ENCODE measurements at regions not wholly inside any gene's neighbourhood (a gene's known extent, or its start where the extent isn't known, plus 50 kb on each side); places are given as distances from the start of the nearest gene placed in this dataset.
A peak's percentile ranks its signal among the peaks of the same experiment; 100 is the strongest.

DNA sequence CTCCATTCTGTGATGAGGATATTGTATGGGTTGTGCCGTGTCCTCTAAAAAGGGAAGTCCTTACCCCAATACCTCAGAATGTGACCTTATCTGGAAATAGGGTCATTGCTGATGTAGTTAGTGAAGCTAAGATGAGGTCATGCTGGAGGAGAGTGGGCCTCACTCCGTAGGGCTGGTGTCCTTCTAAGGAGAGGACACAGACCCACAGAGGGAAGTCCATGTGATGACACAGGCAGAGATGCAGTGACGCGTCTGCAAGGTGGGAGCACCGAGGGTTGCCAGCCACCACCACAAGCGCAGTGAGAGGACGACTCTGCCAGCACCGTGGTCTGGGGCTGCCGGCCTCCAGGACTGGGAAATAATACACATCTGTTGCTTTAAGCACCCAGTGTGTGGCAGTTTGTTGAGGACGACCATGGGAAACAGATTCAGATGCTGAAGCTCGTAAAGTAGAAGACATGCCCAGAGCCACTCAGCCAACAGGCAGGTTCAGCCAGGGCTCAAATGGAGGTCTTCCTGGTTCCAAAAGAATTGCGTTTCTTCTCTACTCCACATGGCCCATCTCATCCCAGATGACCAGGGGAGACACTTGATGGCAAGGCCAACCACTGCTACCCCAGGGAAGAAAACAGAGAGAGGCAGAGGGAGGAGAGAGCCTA is 59.2 kb upstream of the DUSP22 start:
- no peaks in the 10 kb centered on the region for H3K27me3 ChIP-seq (ENCODE audit: insufficient read depth, low read length)
- peaks cover 10% of the 10 kb centered on the region; the same call in 1 of the 2 replicates for H3K4me1 ChIP-seq (ENCODE audit: insufficient read depth, low read length)
- no peaks in the 10 kb centered on the region for H3K9me3 ChIP-seq (ENCODE audit: insufficient read depth, low read depth, low read length)

GRCh38 chr6:234706-235372 is 57.4 kb upstream of the DUSP22 start:
- no peak overlapping the region for H3K9ac ChIP-seq (ENCODE audit: low read depth, low read length)
- no peak overlapping the region for H3K27ac ChIP-seq (ENCODE audit: low read length)

More for the DNA sequence above, 59.2 kb upstream of the DUSP22 start:
- Histone ChIP-seq H3K27ac (ENCODE audit: low read length) (no peak overlapping the region), H3K9ac (ENCODE audit: low read depth, low read length) (no peak overlapping the region), H3K36me3 (ENCODE audit: insufficient read depth, low read depth, low read length) (no peaks in the 10 kb centered on the region), H3K4me3 (ENCODE audit: low read length) (no peak overlapping the region)

DNA sequence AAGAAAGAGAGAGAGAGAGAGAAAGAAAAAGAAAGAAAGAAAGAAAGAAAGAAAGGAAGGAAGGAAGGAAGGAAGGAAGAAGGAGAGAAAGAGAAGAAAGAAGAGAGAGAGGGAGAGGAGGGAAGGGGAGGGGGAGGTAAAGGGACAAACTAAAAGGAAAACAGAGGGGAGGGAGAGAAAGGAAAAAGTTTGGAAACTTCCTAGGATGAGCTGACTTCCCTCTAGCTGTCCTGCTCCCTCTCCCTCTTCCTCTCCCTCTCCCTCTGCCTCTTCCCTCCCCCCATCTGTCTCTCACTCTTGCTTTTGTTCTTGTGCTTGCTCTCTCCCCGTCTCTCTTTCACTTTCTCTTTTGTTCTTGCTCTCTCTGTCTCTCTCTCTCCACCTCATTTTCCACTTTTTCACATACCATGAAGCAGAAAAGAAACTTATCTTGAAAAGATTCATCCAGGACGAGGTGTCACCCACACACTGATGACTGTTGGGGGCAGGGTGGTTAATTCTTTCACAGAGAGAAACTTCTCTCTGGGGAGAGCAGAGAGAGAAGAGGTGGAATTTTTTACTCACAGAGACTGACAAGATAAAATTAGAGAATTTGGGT is 56.4 kb upstream of the DUSP22 start:
- H3K9me3 ChIP-seq (ENCODE audit: insufficient read depth, low read depth, low read length), result no peaks in the 10 kb centered on the region
- peak overlapping the region; percentile 33; the same call in 1 of the 2 replicates for H3K4me3 ChIP-seq (ENCODE audit: low read length)
- H3K4me1 ChIP-seq (ENCODE audit: insufficient read depth, low read length), result peaks cover 18% of the 10 kb centered on the region; the same call in 1 of the 2 replicates
- peak overlapping the region; percentile 40; the same call in 1 of the 2 replicates for H3K9ac ChIP-seq (ENCODE audit: low read depth, low read length)
- no peaks in the 10 kb centered on the region for H3K27me3 ChIP-seq (ENCODE audit: insufficient read depth, low read length)
- H3K27ac ChIP-seq (ENCODE audit: low read length), result no peak overlapping the region
- no peaks in the 10 kb centered on the region for H3K36me3 ChIP-seq (ENCODE audit: insufficient read depth, low read depth, low read length)

More at GRCh38 chr6:234706-235372, 57.4 kb upstream of the DUSP22 start:
- Histone ChIP-seq H3K4me1 (ENCODE audit: insufficient read depth, low read length) (peaks cover 11% of the 10 kb centered on the region; the same call in 1 of the 2 replicates), H3K36me3 (ENCODE audit: insufficient read depth, low read depth, low read length) (no peaks in the 10 kb centered on the region), H3K4me3 (ENCODE audit: low read length) (no peak overlapping the region), H3K27me3 (ENCODE audit: insufficient read depth, low read length) (no peaks in the 10 kb centered on the region), H3K9me3 (ENCODE audit: insufficient read depth, low read depth, low read length) (no peaks in the 10 kb centered on the region)

DNA sequence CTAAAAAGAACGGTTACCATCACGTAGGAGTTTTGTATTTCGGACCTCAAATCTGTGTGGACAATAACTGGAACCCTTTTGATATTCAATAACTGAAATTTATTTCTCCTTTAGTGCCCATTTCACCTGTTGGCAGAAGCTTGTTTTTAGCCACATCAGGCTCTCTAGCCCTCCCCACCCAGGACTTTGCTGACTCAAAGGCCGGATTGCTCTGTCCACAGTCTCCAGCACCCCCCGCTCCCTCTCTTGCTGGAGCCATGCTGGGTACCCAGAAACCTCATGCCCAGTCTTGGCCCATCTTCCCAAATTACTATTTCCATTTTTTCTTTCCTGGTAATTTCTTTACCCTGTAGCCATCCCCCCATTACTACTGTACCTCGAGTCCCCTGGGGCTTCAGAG is 55.8 kb upstream of the DUSP22 start:
- Histone ChIP-seq H3K27ac (ENCODE audit: low read length) (no peak overlapping the region), H3K4me3 (ENCODE audit: low read length) (no peak overlapping the region), H3K9ac (ENCODE audit: low read depth, low read length) (no peak overlapping the region; the same call in 1 of the 2 replicates)

DNA sequence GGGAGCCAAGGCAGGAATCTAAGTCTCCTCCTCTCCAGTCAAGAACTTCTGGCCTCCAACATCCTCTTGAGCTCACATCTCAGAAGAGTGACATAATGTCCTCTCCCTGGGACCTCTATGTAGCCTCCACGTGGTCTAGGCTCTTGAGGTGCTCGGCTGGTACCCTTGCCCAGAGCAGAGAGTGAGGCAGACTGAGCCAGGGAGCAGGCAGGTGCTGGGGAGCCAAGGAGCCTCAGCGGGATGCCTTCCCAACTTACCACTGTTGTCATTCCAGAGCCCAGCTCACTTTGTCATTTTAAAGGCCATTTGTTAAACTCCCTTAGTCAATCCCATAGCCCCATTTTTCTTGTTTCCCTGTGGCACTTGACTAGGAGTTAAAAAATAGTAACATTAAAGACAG is 52.1 kb upstream of the DUSP22 start:
- Histone ChIP-seq H3K36me3 (ENCODE audit: insufficient read depth, low read depth, low read length) (no peaks in the 10 kb centered on the region), H3K9me3 (ENCODE audit: insufficient read depth, low read depth, low read length) (no peaks in the 10 kb centered on the region), H3K9ac (ENCODE audit: low read depth, low read length) (no peak overlapping the region), H3K27ac (ENCODE audit: low read length) (no peak overlapping the region), H3K27me3 (ENCODE audit: insufficient read depth, low read length) (no peaks in the 10 kb centered on the region), H3K4me3 (ENCODE audit: low read length) (no peak overlapping the region), H3K4me1 (ENCODE audit: insufficient read depth, low read length) (peaks cover 18% of the 10 kb centered on the region; the same call in 1 of the 2 replicates)

More for the DNA sequence above, 55.8 kb upstream of the DUSP22 start:
- Histone ChIP-seq H3K4me1 (ENCODE audit: insufficient read depth, low read length) (peaks cover 18% of the 10 kb centered on the region; the same call in 1 of the 2 replicates), H3K27me3 (ENCODE audit: insufficient read depth, low read length) (no peaks in the 10 kb centered on the region), H3K9me3 (ENCODE audit: insufficient read depth, low read depth, low read length) (no peaks in the 10 kb centered on the region), H3K36me3 (ENCODE audit: insufficient read depth, low read depth, low read length) (no peaks in the 10 kb centered on the region)

DNA sequence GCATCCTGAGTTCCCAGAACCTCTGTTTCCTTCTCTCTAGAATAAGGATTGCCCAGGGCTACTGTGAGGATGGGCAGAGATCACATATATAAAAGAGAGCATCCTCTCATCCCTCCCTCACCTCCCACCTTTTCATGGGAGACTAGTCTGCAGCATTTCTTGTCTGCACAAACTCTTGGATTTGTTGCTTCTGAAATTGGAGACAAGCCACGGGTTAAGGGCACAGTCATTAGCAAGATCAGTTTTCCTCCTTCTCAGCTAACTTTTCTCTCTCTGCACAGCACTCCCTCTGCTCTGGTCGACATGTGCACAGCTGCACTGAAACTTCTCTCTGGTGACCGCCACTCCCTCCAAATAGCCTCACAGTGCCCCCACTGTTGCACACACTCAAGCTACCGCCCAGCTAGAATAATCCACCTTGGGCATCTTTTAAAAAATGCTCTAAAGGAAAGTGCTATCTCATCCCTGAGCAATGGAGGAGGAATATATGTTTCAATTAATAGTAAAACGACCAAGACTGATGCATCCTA is 50.9 kb upstream of the DUSP22 start:
- H3K4me3 ChIP-seq (ENCODE audit: low read length), result no peak overlapping the region
- no peaks in the 10 kb centered on the region for H3K27me3 ChIP-seq (ENCODE audit: insufficient read depth, low read length)

More for the DNA sequence above, 50.9 kb upstream of the DUSP22 start:
- Histone ChIP-seq H3K27ac (ENCODE audit: low read length) (no peak overlapping the region), H3K9me3 (ENCODE audit: insufficient read depth, low read depth, low read length) (no peaks in the 10 kb centered on the region), H3K4me1 (ENCODE audit: insufficient read depth, low read length) (peaks cover 10% of the 10 kb centered on the region; the same call in 1 of the 2 replicates), H3K9ac (ENCODE audit: low read depth, low read length) (no peak overlapping the region), H3K36me3 (ENCODE audit: insufficient read depth, low read depth, low read length) (no peaks in the 10 kb centered on the region)

Data from iPS-20b (cell line).